A549 (cell line): ENCODE measurements at regions not wholly inside any gene's neighbourhood (a gene's known extent, or its start where the extent isn't known, plus 50 kb on each side); places are given as distances from the start of the nearest gene placed in this dataset.

Source experiments
- ATAC-seq, 2 experiments: fragments of 200-7000 bp in 1 of 2; fragments of >200 bp in 1 of 2; cut with Nextera tagmentation in 1 of 2; cut with Tn5 transposase in 1 of 2; 3 replicates each; pipeline versions ENCODE4 v1.8.0 to v1.9.1; 2018 to 2020; ENCODE audit warnings: mild to moderate bottlenecking in 1 of 2, moderate library complexity in 1 of 2
- CTCF ChIA-PET: fragments of 300-600 bp; sonication (Branson Sonifier 250); formaldehyde crosslinking; extraction: SDS; loops from one replicate; lab custom pipeline; 2021; ENCODE audit warnings: antibody characterized with exemption, inconsistent platforms; lab: Yijun Ruan, JAX
- POLR2A ChIA-PET: fragments of 350-600 bp; formaldehyde crosslinking; extraction: SDS; loops from one replicate; lab custom pipeline; 2021; ENCODE audit warnings: antibody characterized with exemption, inconsistent platforms; lab: Yijun Ruan, JAX
- DNase-seq, 2 experiments: peaks; one replicate each; pipeline versions ENCODE4 v3.0.0 to v3.0.0-alpha.2; 2011 to 2016; ENCODE audit warnings: low read depth in 1 of 2, low spot score in 1 of 2
- FAIRE-seq: peaks from 2 replicates; lab custom pipeline; 2011; peaks lifted over from hg19 to GRCh38; lab: Jason Lieb, UNC
- H3K27ac ChIP-seq, 2 experiments: fragments of >200 bp; sonication (Bioruptor Twin); formaldehyde crosslinking; 3 replicates each; pipeline ENCODE4 v1.5.1; 2016 to 2017
- H3K4me1 ChIP-seq: fragments of >200 bp; sonication (Bioruptor Twin); formaldehyde crosslinking; 3 replicates; pipeline ENCODE4 v1.6.1; 2016
- H3K4me2 ChIP-seq: fragments of >200 bp; sonication (Bioruptor Twin); formaldehyde crosslinking; 3 replicates; pipeline ENCODE4 v1.6.1; 2016
- H3K4me3 ChIP-seq: fragments of >200 bp; sonication (Bioruptor Twin); formaldehyde crosslinking; 3 replicates; pipeline ENCODE4 v1.5.1; 2016
- H3K9me3 ChIP-seq: fragments of >200 bp; sonication (Bioruptor Twin); formaldehyde crosslinking; 3 replicates; pipeline ENCODE4 v1.6.1; 2016
- CBX8 ChIP-seq: fragments of 200-600 bp; sonication (generic); IDR thresholded peaks from 2 replicates; pipeline ENCODE4 v1.6.1; 2016
- CEBPB ChIP-seq, 2 experiments: fragments of >200 bp in 1 of 2; sonication (Bioruptor Twin) in 1 of 2; formaldehyde crosslinking in 1 of 2; IDR thresholded peaks; 2 replicates each; pipeline ENCODE4 v1.6.1; 2012 to 2016
- CHD2 ChIP-seq: fragments of 150-350 bp; IDR thresholded peaks from 2 replicates; pipeline ENCODE4 v1.6.1; 2014; ENCODE audit warnings: low read length; ENCODE audit not compliant: partially characterized antibody
- CHD4 ChIP-seq: fragments of 200-600 bp; sonication (generic); IDR thresholded peaks from 2 replicates; pipeline ENCODE4 v1.6.1; 2016; ENCODE audit warnings: antibody characterized with exemption, mild to moderate bottlenecking, borderline replicate concordance
- EHF ChIP-seq: fragments of 250-450 bp; sonication (Bioruptor Pico); IDR thresholded peaks from 2 replicates; pipeline ENCODE4 v1.5.0; 2020; ENCODE audit warnings: mild to moderate bottlenecking
- EP300 ChIP-seq, 2 experiments: fragments of >200 bp; sonication (Bioruptor Twin); formaldehyde crosslinking; IDR thresholded peaks; 2 replicates in 1 of 2; 3 replicates in 1 of 2; pipeline ENCODE4 v1.6.1; 2016 to 2017
- FOSL2 ChIP-seq, 2 experiments: fragments of 450-650 bp in 1 of 2; fragments of >200 bp in 1 of 2; sonication (Bioruptor Twin) in 1 of 2; formaldehyde crosslinking; IDR thresholded peaks; 2 replicates each; pipeline versions ENCODE4 v1.5.0 to v1.6.1; 2016 to 2020; ENCODE audit warnings: mild to moderate bottlenecking in 1 of 2, moderate library complexity in 1 of 2
- FOXS1 ChIP-seq: fragments of 250-450 bp; sonication (Bioruptor Pico); IDR thresholded peaks from 2 replicates; pipeline ENCODE4 v1.5.0; 2020; ENCODE audit warnings: mild to moderate bottlenecking, moderate library complexity
- GATA3 ChIP-seq: IDR thresholded peaks from 2 replicates; pipeline ENCODE4 v1.6.1; 2012; ENCODE audit warnings: borderline replicate concordance
- HDAC2 ChIP-seq: fragments of 200-600 bp; sonication (generic); IDR thresholded peaks from 2 replicates; pipeline ENCODE4 v1.6.1; 2016
- JUN ChIP-seq, 2 experiments: fragments of >200 bp; sonication (Bioruptor Twin); formaldehyde crosslinking; IDR thresholded peaks; 2 replicates in 1 of 2; 3 replicates in 1 of 2; pipeline ENCODE4 v1.6.1; 2016 to 2017
- JUNB ChIP-seq: fragments of >200 bp; sonication (Bioruptor Twin); formaldehyde crosslinking; IDR thresholded peaks from 2 replicates; pipeline ENCODE4 v1.6.1; 2016
- KDM5A ChIP-seq: fragments of 200-600 bp; sonication (generic); IDR thresholded peaks from 2 replicates; pipeline ENCODE4 v1.6.1; 2016; ENCODE audit warnings: antibody characterized with exemption, mild to moderate bottlenecking
- MAFK ChIP-seq: fragments of 450-650 bp; IDR thresholded peaks from 2 replicates; pipeline ENCODE4 v1.6.1; 2014; ENCODE audit not compliant: partially characterized antibody
- MYC ChIP-seq: IDR thresholded peaks from 2 replicates; pipeline ENCODE4 v1.6.1; 2012; ENCODE audit warnings: mild to moderate bottlenecking, inconsistent platforms, low read length, improper control_type of control experiment, borderline replicate concordance
- NR3C1 ChIP-seq: fragments of >200 bp; sonication (Bioruptor Twin); formaldehyde crosslinking; IDR thresholded peaks from 3 replicates; pipeline ENCODE4 v1.6.1; 2017
- POLR2A ChIP-seq: IDR thresholded peaks from 2 replicates; pipeline ENCODE4 v1.6.1; 2012; ENCODE audit warnings: mild to moderate bottlenecking, low read length
- RAD21 ChIP-seq, 2 experiments: fragments of >200 bp in 1 of 2; sonication (Bioruptor Twin) in 1 of 2; formaldehyde crosslinking in 1 of 2; IDR thresholded peaks in 1 of 2; conservative IDR thresholded peaks in 1 of 2; 2 replicates in 1 of 2; 3 replicates in 1 of 2; pipeline ENCODE4 v1.6.1; 2012 to 2018; ENCODE audit warnings: inconsistent platforms in 1 of 2
- RARB ChIP-seq: fragments of 250-450 bp; sonication (Bioruptor Pico); IDR thresholded peaks from 2 replicates; pipeline ENCODE4 v1.8.0; 2021; ENCODE audit warnings: mild to moderate bottlenecking, moderate library complexity
- RCOR1 ChIP-seq: fragments of 150-350 bp; IDR thresholded peaks from 2 replicates; pipeline ENCODE4 v1.6.1; 2014; ENCODE audit warnings: antibody characterized with exemption, low read length, low read depth
- REST ChIP-seq: fragments of 200-600 bp; sonication (generic); IDR thresholded peaks from 2 replicates; pipeline ENCODE4 v1.6.1; 2016; ENCODE audit warnings: antibody characterized with exemption, mild to moderate bottlenecking, moderate library complexity
- RFX5 ChIP-seq: fragments of 450-650 bp; IDR thresholded peaks from 2 replicates; pipeline ENCODE4 v1.7.1; 2014; ENCODE audit warnings: antibody characterized with exemption, mild to moderate bottlenecking, moderate library complexity
- TFCP2L1 ChIP-seq: fragments of 250-450 bp; sonication (Bioruptor Pico); IDR thresholded peaks from 2 replicates; pipeline ENCODE4 v1.5.0; 2021; ENCODE audit warnings: mild to moderate bottlenecking
- USF2 ChIP-seq: fragments of 450-650 bp; IDR thresholded peaks from 2 replicates; pipeline ENCODE4 v1.6.1; 2014; ENCODE audit warnings: antibody characterized with exemption
- ZNF302 ChIP-seq: fragments of 250-450 bp; sonication (Bioruptor Pico); IDR thresholded peaks from 2 replicates; pipeline ENCODE4 v1.9.0; 2021; ENCODE audit warnings: inconsistent platforms, mild to moderate bottlenecking, moderate library complexity
- ZSCAN20 ChIP-seq: fragments of 250-450 bp; sonication (Bioruptor Pico); IDR thresholded peaks from 2 replicates; pipeline ENCODE4 v1.8.0; 2022; ENCODE audit warnings: mild to moderate bottlenecking, moderate library complexity
- WGBS: methylation state at CpG from one replicate; pipeline ENCODE4 v1.1.6; 2017; ENCODE audit errors: missing lambda C conversion rate; 5-methylcytosine and 5-hydroxymethylcytosine counted together
- TF ChIP-seq, protein P1 (sequence below): fragments of 150-350 bp; IDR thresholded peaks from 2 replicates; pipeline ENCODE4 v1.6.1; 2014; ENCODE audit warnings: low read depth, mild to moderate bottlenecking, low read length

GRCh38 chr10:78875932-78876331 is 192.8 kb upstream of the ZMIZ1 start:
- no peaks in the 10 kb centered on the region for H3K4me1 ChIP-seq
- no peak overlapping the region for H3K4me3 ChIP-seq
- H3K27ac ChIP-seq = no peak overlapping the region
- H3K4me2 ChIP-seq = no peak overlapping the region
- DNase-seq (no peak), ATAC-seq (no peak), FAIRE-seq (no peak)
- peaks cover 21% of the 10 kb centered on the region; the same call in 2 of the 3 replicates for H3K9me3 ChIP-seq
- TF ChIP-seq NR3C1 = no peak
- no peak for TF ChIP-seq MAFK
- no peak for TF ChIP-seq JUN (IDR thresholded peaks at IDR 0.05)
- TF ChIP-seq POLR2A = no peak
- TF ChIP-seq RAD21 (conservative IDR thresholded peaks at IDR 0.05 in 1 of 2, IDR thresholded peaks at IDR 0.05 in 1 of 2) = no peak
- TF ChIP-seq FOSL2 (IDR thresholded peaks at IDR 0.05) = no peak
- TF ChIP-seq FOSL2 (CRISPR knock-in tag; IDR thresholded peaks at IDR 0.05) = no peak
- no peak for TF ChIP-seq REST
- TF ChIP-seq RFX5 = no peak
- no peak for TF ChIP-seq ZSCAN20
- TF ChIP-seq CEBPB (IDR thresholded peaks at IDR 0.05) = no peak
- TF ChIP-seq HDAC2 = no peak
- WGBS = 38% methylated on average over 4 of the region's 4 CpGs
- CTCF ChIA-PET = no interaction called here
- POLR2A ChIA-PET = no interaction called here

GRCh38 chr10:78876449-78876848 is 192.3 kb upstream of the ZMIZ1 start:
- CTCF ChIA-PET = no interaction called here
- Histone ChIP-seq H3K9me3 (peaks cover 22% of the 10 kb centered on the region; the same call in 2 of the 3 replicates), H3K27ac (no peak overlapping the region), H3K4me3 (no peak overlapping the region), H3K4me1 (no peaks in the 10 kb centered on the region), H3K4me2 (no peak overlapping the region)
- 71% methylated on average over 4 of the region's 4 CpGs for WGBS
- no peak for TF ChIP-seq ZNF302 (CRISPR knock-in tag)
- POLR2A ChIA-PET = no interaction called here
- no peak for ATAC-seq
- no peak for DNase-seq
- FAIRE-seq = no peak

- H3K4me1 ChIP-seq = no peaks in the 10 kb centered on the region
- TF ChIP-seq JUNB (no peak), RCOR1 (no peak), FOXS1 (CRISPR knock-in tag) (no peak), ZSCAN20 (no peak), POLR2A (no peak)
- TF ChIP-seq, all 56 proteins: peak for 0
- Histone ChIP-seq H3K27ac (no peak overlapping the region), H3K4me3 (no peak overlapping the region), H3K9me3 (peaks cover 38% of the 10 kb centered on the region; the same call in 2 of the 3 replicates), H3K4me2 (no peak overlapping the region)
- no peak for FAIRE-seq
- ChIA-PET POLR2A (no interaction called here), CTCF (no interaction called here)
- 6% methylated on average over 3 of the region's 3 CpGs for WGBS
- no peak for DNase-seq
- no peak for ATAC-seq
These were observed 189.1 kb upstream of the ZMIZ1 start for GRCh38 chr10:78879621-78880020.

DNA sequence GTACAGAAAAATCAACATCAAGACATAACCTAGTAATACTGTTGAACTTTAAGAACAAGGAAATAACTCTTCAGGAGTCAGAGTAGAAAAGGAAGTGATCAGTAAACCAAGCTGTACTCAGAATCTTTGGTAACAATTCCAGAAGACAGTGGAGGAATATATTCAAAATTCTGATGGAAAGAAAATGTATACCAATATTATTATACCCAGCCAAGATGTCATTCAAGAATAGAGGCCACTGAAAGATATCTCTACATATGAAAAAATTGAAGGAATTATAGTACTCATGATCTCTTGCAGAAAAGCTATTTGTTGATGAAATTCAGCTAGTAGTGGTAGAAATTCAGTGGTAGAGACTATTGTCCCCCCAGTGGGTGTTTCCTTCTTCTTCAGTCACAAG is 182.6 kb upstream of the ZMIZ1 start:
- H3K4me3 ChIP-seq = no peak overlapping the region
- H3K4me1 ChIP-seq = no peaks in the 10 kb centered on the region
- H3K4me2 ChIP-seq = no peak overlapping the region
- ATAC-seq = no peak
- H3K27ac ChIP-seq = no peak overlapping the region
- FAIRE-seq = no peak
- DNase-seq = no peak
- CTCF ChIA-PET = no interaction called here
- H3K9me3 ChIP-seq = peaks cover 42% of the 10 kb centered on the region
- POLR2A ChIA-PET = no interaction called here
- TF ChIP-seq RARB (CRISPR knock-in tag) (no peak), NR3C1 (no peak), MAFK (no peak), USF2 (no peak), EHF (CRISPR knock-in tag) (no peak), TFCP2L1 (no peak), ZSCAN20 (no peak), GATA3 (no peak), JUNB (no peak), HDAC2 (no peak), MYC (no peak), CHD4 (no peak), EP300 (IDR thresholded peaks at IDR 0.05) (no peak), CHD2 (no peak), RFX5 (no peak), CBX8 (no peak), KDM5A (no peak)
- TF ChIP-seq, protein P1, sequence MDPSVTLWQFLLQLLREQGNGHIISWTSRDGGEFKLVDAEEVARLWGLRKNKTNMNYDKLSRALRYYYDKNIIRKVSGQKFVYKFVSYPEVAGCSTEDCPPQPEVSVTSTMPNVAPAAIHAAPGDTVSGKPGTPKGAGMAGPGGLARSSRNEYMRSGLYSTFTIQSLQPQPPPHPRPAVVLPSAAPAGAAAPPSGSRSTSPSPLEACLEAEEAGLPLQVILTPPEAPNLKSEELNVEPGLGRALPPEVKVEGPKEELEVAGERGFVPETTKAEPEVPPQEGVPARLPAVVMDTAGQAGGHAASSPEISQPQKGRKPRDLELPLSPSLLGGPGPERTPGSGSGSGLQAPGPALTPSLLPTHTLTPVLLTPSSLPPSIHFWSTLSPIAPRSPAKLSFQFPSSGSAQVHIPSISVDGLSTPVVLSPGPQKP = no peak
